ENCODE measurements at regions not wholly inside any gene's neighbourhood (a gene's known extent, or its start where the extent isn't known, plus 50 kb on each side); places are given as distances from the start of the nearest gene placed in this dataset.

DNA sequence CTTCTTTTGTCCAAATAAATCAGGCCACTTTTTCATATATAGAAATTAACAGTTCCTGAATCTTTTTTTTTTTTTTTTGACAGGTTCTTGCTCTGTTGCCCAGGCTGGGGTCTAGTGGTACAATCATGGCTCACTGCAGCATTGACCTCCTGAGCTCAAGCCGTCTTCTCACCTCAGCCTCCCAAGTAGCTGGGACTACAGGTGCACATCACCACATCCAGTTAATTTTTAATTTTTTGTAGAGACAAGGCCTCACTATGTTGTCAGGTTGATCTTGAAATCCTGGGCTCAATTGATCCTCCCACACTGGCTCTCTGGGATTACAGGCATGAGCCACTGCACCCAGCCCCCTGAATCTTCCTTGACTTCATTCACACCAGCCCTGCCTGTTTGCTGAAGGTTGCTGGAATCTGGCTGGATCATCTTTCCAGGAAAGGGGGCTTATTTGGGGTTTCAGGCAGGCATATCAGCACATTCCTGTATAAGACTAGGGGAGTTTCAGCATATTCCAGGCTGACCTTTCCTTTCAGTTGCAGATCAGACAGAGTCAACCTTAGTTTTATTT, 78.2 kb upstream of the ARHGAP29 start (continued):
- TF ChIP-seq, protein P1, sequence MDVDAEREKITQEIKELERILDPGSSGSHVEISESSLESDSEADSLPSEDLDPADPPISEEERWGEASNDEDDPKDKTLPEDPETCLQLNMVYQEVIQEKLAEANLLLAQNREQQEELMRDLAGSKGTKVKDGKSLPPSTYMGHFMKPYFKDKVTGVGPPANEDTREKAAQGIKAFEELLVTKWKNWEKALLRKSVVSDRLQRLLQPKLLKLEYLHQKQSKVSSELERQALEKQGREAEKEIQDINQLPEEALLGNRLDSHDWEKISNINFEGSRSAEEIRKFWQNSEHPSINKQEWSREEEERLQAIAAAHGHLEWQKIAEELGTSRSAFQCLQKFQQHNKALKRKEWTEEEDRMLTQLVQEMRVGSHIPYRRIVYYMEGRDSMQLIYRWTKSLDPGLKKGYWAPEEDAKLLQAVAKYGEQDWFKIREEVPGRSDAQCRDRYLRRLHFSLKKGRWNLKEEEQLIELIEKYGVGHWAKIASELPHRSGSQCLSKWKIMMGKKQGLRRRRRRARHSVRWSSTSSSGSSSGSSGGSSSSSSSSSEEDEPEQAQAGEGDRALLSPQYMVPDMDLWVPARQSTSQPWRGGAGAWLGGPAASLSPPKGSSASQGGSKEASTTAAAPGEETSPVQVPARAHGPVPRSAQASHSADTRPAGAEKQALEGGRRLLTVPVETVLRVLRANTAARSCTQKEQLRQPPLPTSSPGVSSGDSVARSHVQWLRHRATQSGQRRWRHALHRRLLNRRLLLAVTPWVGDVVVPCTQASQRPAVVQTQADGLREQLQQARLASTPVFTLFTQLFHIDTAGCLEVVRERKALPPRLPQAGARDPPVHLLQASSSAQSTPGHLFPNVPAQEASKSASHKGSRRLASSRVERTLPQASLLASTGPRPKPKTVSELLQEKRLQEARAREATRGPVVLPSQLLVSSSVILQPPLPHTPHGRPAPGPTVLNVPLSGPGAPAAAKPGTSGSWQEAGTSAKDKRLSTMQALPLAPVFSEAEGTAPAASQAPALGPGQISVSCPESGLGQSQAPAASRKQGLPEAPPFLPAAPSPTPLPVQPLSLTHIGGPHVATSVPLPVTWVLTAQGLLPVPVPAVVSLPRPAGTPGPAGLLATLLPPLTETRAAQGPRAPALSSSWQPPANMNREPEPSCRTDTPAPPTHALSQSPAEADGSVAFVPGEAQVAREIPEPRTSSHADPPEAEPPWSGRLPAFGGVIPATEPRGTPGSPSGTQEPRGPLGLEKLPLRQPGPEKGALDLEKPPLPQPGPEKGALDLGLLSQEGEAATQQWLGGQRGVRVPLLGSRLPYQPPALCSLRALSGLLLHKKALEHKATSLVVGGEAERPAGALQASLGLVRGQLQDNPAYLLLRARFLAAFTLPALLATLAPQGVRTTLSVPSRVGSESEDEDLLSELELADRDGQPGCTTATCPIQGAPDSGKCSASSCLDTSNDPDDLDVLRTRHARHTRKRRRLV (CRISPR knock-in tag; IDR thresholded peaks at IDR 0.05) = no peak
- TF ChIP-seq MXD1 (CRISPR knock-in tag; IDR thresholded peaks at IDR 0.05) = no peak
- TF ChIP-seq POLR2A (IDR thresholded peaks at IDR 0.05; ENCODE audit: insufficient read depth in 1 of 2, low read depth in 2 of 2, low read length in 2 of 2) = no peak
- no peak for TF ChIP-seq CREB3 (CRISPR knock-in tag; IDR thresholded peaks at IDR 0.05)
- TF ChIP-seq ZNF441 (CRISPR knock-in tag; IDR thresholded peaks at IDR 0.05; ENCODE audit: borderline replicate concordance) = no peak
- no peak for TF ChIP-seq IKZF1 (IDR thresholded peaks at IDR 0.05)
- TF ChIP-seq PLRG1 (conservative IDR thresholded peaks at IDR 0.05) = no peak
- 0 out of 2 replicates have a peak, but pooled peaks have one; percentile 46 for TF ChIP-seq MED1 (CRISPR knock-in tag; IDR thresholded peaks at IDR 0.05)
- TF ChIP-seq ZNF292 (CRISPR knock-in tag; IDR thresholded peaks at IDR 0.05; ENCODE audit: borderline replicate concordance, low read depth) = peak; percentile 51; the same call in 1 of the 2 replicates
- no peak for TF ChIP-seq ZNF138 (CRISPR knock-in tag; IDR thresholded peaks at IDR 0.05; ENCODE audit: low read depth)
- TF ChIP-seq ZNF251 (CRISPR knock-in tag; IDR thresholded peaks at IDR 0.05) = no peak
- TF ChIP-seq KLF16 (CRISPR knock-in tag; IDR thresholded peaks at IDR 0.05) = no peak
- no peak for TF ChIP-seq IRF2 (CRISPR knock-in tag; IDR thresholded peaks at IDR 0.05)
- TF ChIP-seq, protein P2, sequence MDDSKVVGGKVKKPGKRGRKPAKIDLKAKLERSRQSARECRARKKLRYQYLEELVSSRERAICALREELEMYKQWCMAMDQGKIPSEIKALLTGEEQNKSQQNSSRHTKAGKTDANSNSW (CRISPR knock-in tag; IDR thresholded peaks at IDR 0.05; ENCODE audit: borderline replicate concordance) = no peak
- no peak for TF ChIP-seq WIZ (CRISPR knock-in tag; IDR thresholded peaks at IDR 0.05)
- 0 out of 2 replicates have a peak, but pooled peaks have one; percentile 22 for TF ChIP-seq ADNP (CRISPR knock-in tag; IDR thresholded peaks at IDR 0.05)
- TF ChIP-seq GFI1 (CRISPR knock-in tag; IDR thresholded peaks at IDR 0.05; ENCODE audit: borderline replicate concordance) = no peak
- no peak for TF ChIP-seq HHEX (CRISPR knock-in tag; IDR thresholded peaks at IDR 0.05)
- TF ChIP-seq JUN (CRISPR knock-in tag; IDR thresholded peaks at IDR 0.05) = no peak
- no peak for TF ChIP-seq SMAD9 (CRISPR knock-in tag; IDR thresholded peaks at IDR 0.05)
- TF ChIP-seq, protein P3, sequence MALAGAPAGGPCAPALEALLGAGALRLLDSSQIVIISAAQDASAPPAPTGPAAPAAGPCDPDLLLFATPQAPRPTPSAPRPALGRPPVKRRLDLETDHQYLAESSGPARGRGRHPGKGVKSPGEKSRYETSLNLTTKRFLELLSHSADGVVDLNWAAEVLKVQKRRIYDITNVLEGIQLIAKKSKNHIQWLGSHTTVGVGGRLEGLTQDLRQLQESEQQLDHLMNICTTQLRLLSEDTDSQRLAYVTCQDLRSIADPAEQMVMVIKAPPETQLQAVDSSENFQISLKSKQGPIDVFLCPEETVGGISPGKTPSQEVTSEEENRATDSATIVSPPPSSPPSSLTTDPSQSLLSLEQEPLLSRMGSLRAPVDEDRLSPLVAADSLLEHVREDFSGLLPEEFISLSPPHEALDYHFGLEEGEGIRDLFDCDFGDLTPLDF (CRISPR knock-in tag; IDR thresholded peaks at IDR 0.05) = no peak

Measured in HepG2 (cell line).